PC-9 (cell line): ENCODE measurements at regions not wholly inside any gene's neighbourhood (a gene's known extent, or its start where the extent isn't known, plus 50 kb on each side); places are given as distances from the start of the nearest gene placed in this dataset.

ENCODE experiments used
- BruUV-seq: library from RNA; stranded (reverse); fragments of 400-500 nt; replicated peaks from 2 replicates; lab custom pipeline; 2021; lab: Mats Ljungman, UMichigan
- CTCF ChIA-PET: fragments of 300-600 bp; sonication (Branson Sonifier 250); formaldehyde crosslinking; loops from one replicate; lab custom pipeline; 2022; ENCODE audit warnings: antibody characterized with exemption; lab: Charles Lee
- POLR2A ChIA-PET: fragments of 300-600 bp; sonication (Branson Sonifier 250); formaldehyde crosslinking; loops from one replicate; lab custom pipeline; 2022; ENCODE audit warnings: antibody characterized with exemption; ENCODE audit not compliant: unreplicated experiment; lab: Charles Lee
- DNase-seq, 2 experiments: peaks; one replicate each; pipeline versions ENCODE4 v3.0.0 to v3.0.0-alpha.2; 2015 to 2022; ENCODE audit warnings: mixed read lengths in 1 of 2
- H2AFZ ChIP-seq: fragments of 200-600 bp; sonication (generic); 2 replicates; pipeline ENCODE4 v1.8.1; 2017; ENCODE audit warnings: antibody characterized with exemption
- H3F3A ChIP-seq: fragments of 200-600 bp; sonication (generic); 2 replicates; pipeline ENCODE4 v1.8.1; 2017; ENCODE audit warnings: antibody characterized with exemption, mild to moderate bottlenecking, low read depth; ENCODE audit not compliant: insufficient read depth
- H3K27ac ChIP-seq: fragments of 200-600 bp; sonication (generic); 2 replicates; pipeline ENCODE4 v1.6.1; 2016; ENCODE audit warnings: mixed run types
- H3K27me3 ChIP-seq: fragments of 200-600 bp; sonication (generic); 2 replicates; pipeline ENCODE4 v1.6.1; 2016; ENCODE audit warnings: low read depth, mixed run types; ENCODE audit not compliant: insufficient read depth
- H3K36me3 ChIP-seq: fragments of 200-600 bp; sonication (generic); 2 replicates; pipeline ENCODE4 v1.6.1; 2016; ENCODE audit warnings: low read depth, mixed run types
- H3K4me1 ChIP-seq: fragments of 200-600 bp; sonication (generic); replicated peaks from 2 replicates; pipeline ENCODE4 v1.6.1; 2016; ENCODE audit warnings: mixed run types; ENCODE audit not compliant: insufficient read depth
- H3K4me2 ChIP-seq: fragments of 200-600 bp; sonication (generic); 2 replicates; pipeline ENCODE4 v1.6.1; 2017; ENCODE audit warnings: mixed run types
- H3K4me3 ChIP-seq: fragments of 200-600 bp; sonication (generic); 2 replicates; pipeline ENCODE4 v1.6.1; 2016; ENCODE audit warnings: mixed run types
- H3K79me2 ChIP-seq: fragments of 200-600 bp; sonication (generic); 2 replicates; pipeline ENCODE4 v1.6.1; 2017; ENCODE audit warnings: low read depth, mixed run types
- H3K9me2 ChIP-seq: fragments of 200-600 bp; sonication (generic); 2 replicates; pipeline ENCODE4 v1.8.1; 2017; ENCODE audit warnings: mild to moderate bottlenecking; ENCODE audit not compliant: insufficient read depth
- H3K9me3 ChIP-seq: fragments of 200-600 bp; sonication (generic); 2 replicates; pipeline ENCODE4 v1.8.1; 2016; ENCODE audit warnings: low read depth; ENCODE audit not compliant: insufficient read depth
- H4K20me1 ChIP-seq: fragments of 200-600 bp; sonication (generic); 2 replicates; pipeline ENCODE4 v1.8.1; 2017; ENCODE audit not compliant: insufficient read depth
- EZH2 ChIP-seq: fragments of 200-600 bp; sonication (generic); IDR thresholded peaks from 2 replicates; pipeline ENCODE4 v1.8.0; 2017; ENCODE audit warnings: antibody characterized with exemption, low read depth
- intact Hi-C: fragments of 100-400 bp; cut with micrococcal nuclease; formaldehyde crosslinking; loops from one replicate; pipeline ENCODE4 v1.10.0; 2022; ENCODE audit not compliant: unreplicated experiment
- TF ChIP-seq, protein P1 (sequence below): fragments of 200-600 bp; sonication (generic); conservative IDR thresholded peaks from 2 replicates; pipeline ENCODE4 v1.6.1; 2017; ENCODE audit warnings: mixed run types, antibody characterized with exemption, mild to moderate bottlenecking, moderate library complexity

DNA sequence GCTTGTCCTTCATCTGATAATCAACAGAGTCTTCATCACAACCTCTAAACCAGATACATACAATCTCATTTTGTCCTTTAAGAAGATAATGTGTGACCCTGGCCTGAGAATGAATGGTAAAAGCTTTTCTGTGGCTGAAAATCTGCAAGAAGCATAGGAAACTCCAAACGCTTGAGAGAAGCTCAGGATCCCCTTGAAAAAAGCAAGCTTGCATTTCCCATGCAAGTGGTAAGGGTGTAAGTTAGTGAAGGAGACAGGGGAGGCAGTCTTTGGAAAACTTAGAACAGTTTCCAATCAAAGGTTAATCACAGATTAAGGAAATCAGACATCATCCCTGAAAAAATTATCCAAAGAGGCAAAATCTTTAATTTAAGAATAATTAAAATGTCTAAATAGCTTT lies 413.6 kb upstream of the SALL3 start:
- H3K79me2 ChIP-seq, result no peaks in the 10 kb centered on the region
- no peak overlapping the region for H3K4me2 ChIP-seq
- H3K36me3 ChIP-seq, result no peaks in the 10 kb centered on the region
- H3K27ac ChIP-seq, result no peak overlapping the region
- ChIA-PET POLR2A (no interaction called here), CTCF (no interaction called here)
- H3F3A ChIP-seq, result no peaks in the 10 kb centered on the region
- no peaks in the 10 kb centered on the region for H3K9me2 ChIP-seq
- H3K9me3 ChIP-seq, result no peaks in the 10 kb centered on the region; the same call in 1 of the 2 replicates
- TF ChIP-seq, protein P1, sequence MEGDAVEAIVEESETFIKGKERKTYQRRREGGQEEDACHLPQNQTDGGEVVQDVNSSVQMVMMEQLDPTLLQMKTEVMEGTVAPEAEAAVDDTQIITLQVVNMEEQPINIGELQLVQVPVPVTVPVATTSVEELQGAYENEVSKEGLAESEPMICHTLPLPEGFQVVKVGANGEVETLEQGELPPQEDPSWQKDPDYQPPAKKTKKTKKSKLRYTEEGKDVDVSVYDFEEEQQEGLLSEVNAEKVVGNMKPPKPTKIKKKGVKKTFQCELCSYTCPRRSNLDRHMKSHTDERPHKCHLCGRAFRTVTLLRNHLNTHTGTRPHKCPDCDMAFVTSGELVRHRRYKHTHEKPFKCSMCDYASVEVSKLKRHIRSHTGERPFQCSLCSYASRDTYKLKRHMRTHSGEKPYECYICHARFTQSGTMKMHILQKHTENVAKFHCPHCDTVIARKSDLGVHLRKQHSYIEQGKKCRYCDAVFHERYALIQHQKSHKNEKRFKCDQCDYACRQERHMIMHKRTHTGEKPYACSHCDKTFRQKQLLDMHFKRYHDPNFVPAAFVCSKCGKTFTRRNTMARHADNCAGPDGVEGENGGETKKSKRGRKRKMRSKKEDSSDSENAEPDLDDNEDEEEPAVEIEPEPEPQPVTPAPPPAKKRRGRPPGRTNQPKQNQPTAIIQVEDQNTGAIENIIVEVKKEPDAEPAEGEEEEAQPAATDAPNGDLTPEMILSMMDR, result no peak
- TF ChIP-seq EZH2, result no peak
- H3K4me3 ChIP-seq, result no peak overlapping the region
- H4K20me1 ChIP-seq, result no peaks in the 10 kb centered on the region
- DNase-seq, result no peak
- peaks cover 14% of the 10 kb centered on the region for H3K27me3 ChIP-seq
- H2AFZ ChIP-seq, result no peak overlapping the region
- no peaks in the 10 kb centered on the region for H3K4me1 ChIP-seq
- BruUV-seq, result no TSS peak
- intact Hi-C loops, result no loop called here

DNA sequence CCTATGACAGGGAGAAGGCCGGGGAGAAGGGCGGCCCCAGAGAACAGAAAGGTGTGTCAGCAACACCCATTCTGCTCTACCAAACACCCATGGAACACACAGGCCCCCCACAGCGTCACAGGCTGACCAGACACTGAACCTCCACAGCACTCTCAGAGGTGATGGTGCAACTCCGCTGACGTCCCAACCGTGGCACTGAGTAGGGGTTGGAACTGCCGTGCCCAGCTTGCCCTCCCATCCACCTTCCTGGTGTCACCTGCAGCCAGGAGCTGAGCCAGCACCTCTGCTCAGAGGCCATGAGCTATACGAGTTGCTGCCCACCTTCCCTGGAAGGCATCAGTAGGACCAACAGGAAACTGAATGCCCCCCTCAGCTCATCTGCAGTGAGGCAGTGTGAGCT lies 412.9 kb upstream of the SALL3 start:
- Histone ChIP-seq H3K36me3 (no peaks in the 10 kb centered on the region), H3K4me3 (no peak overlapping the region), H3K79me2 (no peaks in the 10 kb centered on the region), H3K27me3 (peaks cover 14% of the 10 kb centered on the region), H3F3A (no peaks in the 10 kb centered on the region), H2AFZ (no peak overlapping the region), H3K9me2 (no peaks in the 10 kb centered on the region), H3K4me1 (no peaks in the 10 kb centered on the region), H4K20me1 (no peaks in the 10 kb centered on the region), H3K27ac (no peak overlapping the region), H3K4me2 (no peak overlapping the region), H3K9me3 (no peaks in the 10 kb centered on the region; the same call in 1 of the 2 replicates)
- BruUV-seq, result no TSS peak
- POLR2A ChIA-PET, result no interaction called here
- no peak for DNase-seq
- intact Hi-C loops, result no loop called here
- TF ChIP-seq EZH2, result no peak
- TF ChIP-seq, protein P1, result no peak
- CTCF ChIA-PET, result no interaction called here

DNA sequence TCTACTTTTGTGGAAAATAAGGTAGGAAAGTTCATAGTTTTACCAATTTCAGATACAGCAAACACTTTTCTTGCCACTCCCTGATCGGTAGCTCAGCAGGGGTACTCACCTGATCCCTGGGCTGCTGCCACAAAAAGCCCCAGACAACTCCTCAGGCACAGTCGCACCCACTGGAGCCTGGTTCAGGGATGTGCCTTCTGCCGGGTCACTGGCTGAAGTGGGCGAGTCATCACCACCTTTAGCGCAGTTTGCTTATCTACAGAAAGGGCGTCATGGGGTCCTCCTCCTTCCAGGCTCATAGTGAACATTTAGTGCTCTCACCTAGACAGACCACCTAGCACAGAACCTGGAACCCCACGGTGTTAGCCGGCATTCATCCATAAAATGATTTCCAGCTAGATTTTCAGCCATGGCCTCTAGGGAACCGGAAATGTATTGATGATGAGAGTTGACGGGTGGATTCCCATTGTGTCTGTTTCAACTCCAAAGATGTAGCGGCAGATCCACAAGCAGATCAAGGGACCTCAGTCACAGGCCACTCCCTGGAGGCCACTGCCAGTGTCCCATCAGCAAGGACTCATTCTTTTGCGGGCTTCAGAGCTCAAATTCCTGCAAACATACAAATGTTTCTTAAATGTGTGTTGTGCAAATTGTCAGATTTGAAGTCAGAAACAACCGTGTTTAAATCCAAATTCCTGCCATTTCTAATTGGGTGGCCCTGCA lies 408.4 kb upstream of the SALL3 start:
- CTCF ChIA-PET, result no interaction called here
- intact Hi-C loops, result no loop called here
- TF ChIP-seq EZH2, result no peak
- TF ChIP-seq, protein P1, result no peak
- no peaks in the 10 kb centered on the region; the same call in 1 of the 2 replicates for H3K9me3 ChIP-seq
- DNase-seq, result no peak
- H3K9me2 ChIP-seq, result no peaks in the 10 kb centered on the region
- POLR2A ChIA-PET, result no interaction called here
- no peak overlapping the region for H3K4me2 ChIP-seq
- H3K4me1 ChIP-seq, result no peaks in the 10 kb centered on the region
- no TSS peak for BruUV-seq
- no peaks in the 10 kb centered on the region for H3K79me2 ChIP-seq
- no peaks in the 10 kb centered on the region for H3F3A ChIP-seq
- H4K20me1 ChIP-seq, result no peaks in the 10 kb centered on the region
- H2AFZ ChIP-seq, result no peak overlapping the region
- H3K4me3 ChIP-seq, result no peak overlapping the region
- no peaks in the 10 kb centered on the region for H3K36me3 ChIP-seq
- H3K27ac ChIP-seq, result no peak overlapping the region
- peaks cover 17% of the 10 kb centered on the region for H3K27me3 ChIP-seq
